HG02852 (cell line): ENCODE measurements at regions not wholly inside any gene's neighbourhood (a gene's known extent, or its start where the extent isn't known, plus 50 kb on each side); places are given as distances from the start of the nearest gene placed in this dataset.

Experiments
- ATAC-seq: cut with Tn5 transposase; IDR thresholded peaks from one replicate; pipeline ENCODE4 v1.9.1; 2021; ENCODE audit warnings: mild to moderate bottlenecking, moderate library complexity; ENCODE audit not compliant: unreplicated experiment

- ATAC-seq: no peak
These were observed 150.0 kb upstream of the HAAO start for GRCh38 chr2:42942214-42942989.

DNA sequence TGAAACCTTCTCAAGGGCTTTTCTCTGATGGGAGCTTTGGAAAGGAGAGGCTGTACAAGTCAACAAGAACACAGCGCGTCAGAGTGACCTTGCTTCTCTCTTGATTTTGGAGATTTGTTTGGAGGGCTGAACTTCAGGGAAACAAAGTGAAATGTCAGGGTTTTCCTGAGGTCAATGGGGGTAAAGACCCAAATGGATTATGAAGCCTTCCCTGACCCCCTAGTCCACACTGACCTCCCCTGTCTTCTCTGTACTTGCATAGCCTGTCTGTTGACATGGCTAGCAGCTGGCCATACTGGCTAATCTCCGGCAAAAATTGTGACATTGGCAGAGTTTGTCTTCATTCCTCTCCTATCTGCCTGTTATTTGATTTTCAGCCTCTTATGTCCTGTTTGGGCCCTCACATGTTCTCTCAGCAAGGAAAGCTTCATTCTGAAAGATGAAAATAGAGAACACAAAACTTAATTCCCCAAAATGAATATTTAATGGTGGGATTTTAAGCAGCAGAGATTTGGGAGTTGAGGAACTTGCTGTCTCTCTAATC, 149.3 kb upstream of the HAAO start:
- no peak for ATAC-seq

DNA sequence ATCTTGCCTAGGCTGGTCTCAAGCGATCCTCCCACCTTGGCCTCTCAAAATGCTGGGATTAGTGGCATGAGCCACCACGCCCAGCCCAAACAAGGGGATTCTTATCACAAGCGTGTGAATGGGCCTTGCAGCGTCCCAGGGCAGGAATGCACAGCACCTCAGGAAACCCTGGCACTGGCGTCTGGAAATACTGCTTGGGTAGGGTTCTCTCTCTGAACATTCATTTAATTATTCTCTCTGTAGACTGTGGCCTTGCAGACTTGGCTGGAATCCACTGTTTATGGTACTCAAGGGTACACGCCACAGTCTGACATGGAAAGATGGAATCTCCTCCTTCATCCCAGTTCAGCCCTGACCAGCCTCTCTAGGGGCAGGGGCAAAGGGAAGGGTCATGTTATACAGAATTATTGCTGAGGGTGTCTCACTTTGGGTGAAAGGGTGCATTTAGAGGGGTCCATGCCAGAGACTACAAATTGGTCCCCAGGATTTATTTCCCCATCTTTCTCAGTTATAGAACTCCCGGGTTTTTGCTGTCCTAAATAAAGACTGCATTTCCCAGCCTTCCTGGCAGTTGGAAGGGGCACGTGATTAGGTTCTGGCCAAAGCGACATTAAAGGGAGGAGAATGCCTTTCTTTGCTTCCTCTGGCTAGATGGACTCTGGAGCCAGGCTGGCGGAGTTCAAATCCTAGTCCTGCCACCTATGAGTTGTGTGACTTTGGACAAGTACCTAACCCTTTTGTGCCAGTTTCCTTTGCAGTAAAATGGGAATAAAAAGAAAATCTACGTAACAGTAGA, 147.2 kb upstream of the HAAO start:
- no peak for ATAC-seq

GRCh38 chr2:42938671-42939370, 146.4 kb upstream of the HAAO start:
- no peak for ATAC-seq

GRCh38 chr2:42937171-42937875, 144.9 kb upstream of the HAAO start:
- no peak for ATAC-seq

GRCh38 chr2:42935692-42936671, 143.6 kb upstream of the HAAO start:
- no peak for ATAC-seq

GRCh38 chr2:42934580-42935186, 142.3 kb upstream of the HAAO start:
- no peak for ATAC-seq

GRCh38 chr2:42933824-42934254, 141.5 kb upstream of the HAAO start:
- no peak for ATAC-seq

GRCh38 chr2:42932271-42933151, 140.1 kb upstream of the HAAO start:
- ATAC-seq: no peak

- no peak for ATAC-seq
These were observed 139.4 kb upstream of the HAAO start for GRCh38 chr2:42931818-42932195.

GRCh38 chr2:42931146-42931817, 138.9 kb upstream of the HAAO start:
- no peak for ATAC-seq

DNA sequence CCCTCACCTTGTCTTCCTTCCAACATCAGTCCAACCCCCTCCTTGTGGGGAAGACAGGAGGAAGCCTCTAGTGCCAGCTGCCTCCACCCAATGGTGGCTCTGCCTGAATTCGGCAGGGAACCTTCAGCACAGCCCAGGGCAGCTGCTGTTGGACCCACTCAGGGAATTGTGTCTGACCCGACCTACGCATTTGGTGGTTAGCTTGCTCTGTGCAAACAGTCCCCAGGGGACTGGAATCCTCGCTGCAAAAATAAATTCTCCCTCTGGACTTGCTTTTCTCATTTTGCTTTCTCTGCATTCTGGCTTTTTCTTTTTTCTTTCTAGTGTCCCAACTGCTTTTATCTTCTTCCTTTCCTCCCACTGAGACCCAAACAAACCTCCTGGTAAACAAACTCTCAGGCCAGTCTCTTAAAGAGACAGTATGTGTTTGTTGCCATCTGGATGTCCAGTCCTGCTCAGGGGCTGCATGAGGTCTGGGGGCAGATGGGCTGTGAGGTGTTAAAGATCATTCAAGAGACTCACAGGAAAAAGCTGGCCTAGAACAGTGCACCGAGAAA, 137.7 kb upstream of the HAAO start:
- no peak for ATAC-seq

GRCh38 chr2:42929546-42930024, 137.2 kb upstream of the HAAO start:
- no peak for ATAC-seq

DNA sequence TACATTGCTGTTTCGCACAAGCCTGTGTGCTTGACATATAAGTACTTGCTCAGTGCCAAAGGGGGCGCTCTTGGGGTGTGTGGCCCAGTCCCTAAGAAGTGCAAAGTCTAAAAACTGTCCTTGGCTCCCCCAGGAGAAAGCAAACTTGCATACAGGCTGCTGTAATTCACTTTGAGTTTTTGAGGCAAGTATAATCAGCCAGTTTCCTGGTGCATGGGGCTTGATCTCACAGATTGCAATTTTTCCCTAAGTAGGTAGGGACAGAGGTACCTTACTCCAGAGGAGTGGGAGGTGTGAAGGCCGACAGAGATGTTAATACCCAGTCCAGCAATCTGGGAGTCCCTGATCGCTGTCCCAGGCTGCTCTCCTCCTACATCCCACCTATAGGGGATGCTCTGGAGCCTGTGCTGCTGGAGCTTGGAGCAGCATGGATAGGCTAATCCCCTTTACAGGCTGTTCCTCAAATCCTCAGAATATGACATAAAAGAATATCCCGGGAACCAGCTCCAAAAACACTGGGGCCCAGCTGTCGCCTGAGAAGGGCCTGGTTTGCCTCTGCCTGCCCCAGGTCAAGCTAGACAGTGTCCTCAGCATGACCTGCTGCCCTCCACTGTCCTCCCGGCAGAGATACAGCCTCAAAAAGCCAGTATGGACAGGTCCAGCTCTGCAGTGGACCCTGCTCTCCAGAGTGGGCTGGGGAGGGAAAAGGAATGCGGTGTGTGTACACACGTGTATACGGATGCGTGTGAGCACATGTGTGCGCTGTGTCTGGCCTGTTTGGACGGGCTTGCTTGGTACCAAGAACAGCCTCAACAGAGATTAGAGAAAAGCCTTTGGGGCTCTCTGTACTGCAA, 136.5 kb upstream of the HAAO start:
- no peak for ATAC-seq

- ATAC-seq: no peak
These were observed 135.8 kb upstream of the HAAO start for GRCh38 chr2:42928161-42928691.
